ENCODE measurements at regions not wholly inside any gene's neighbourhood (a gene's known extent, or its start where the extent isn't known, plus 50 kb on each side); places are given as distances from the start of the nearest gene placed in this dataset.

- no peak for TF ChIP-seq EP300 (IDR thresholded peaks at IDR 0.05; ENCODE audit: borderline replicate concordance in 1 of 2, low read depth in 2 of 2, low read length in 2 of 2)
- no peak for TF ChIP-seq FOSL1 (IDR thresholded peaks at IDR 0.05; ENCODE audit: insufficient read depth, low read depth, low read length)
- no peak for TF ChIP-seq YY1 (IDR thresholded peaks at IDR 0.05; ENCODE audit: low read depth, low read length)
Measured at GRCh38 chr20:12617076-12617475, 391.7 kb upstream of the SPTLC3 start.

Measured in H1 (cell line).